Hepatocyte (in vitro differentiated cells): ENCODE measurements at regions not wholly inside any gene's neighbourhood (a gene's known extent, or its start where the extent isn't known, plus 50 kb on each side); places are given as distances from the start of the nearest gene placed in this dataset.

Source experiments
- DNase-seq: peaks from one replicate; pipeline ENCODE4 v3.0.0-alpha.2; 2016; ENCODE audit warnings: low spot score
- H2AFZ ChIP-seq: fragments of 200-600 bp; sonication (generic); 2 replicates; pipeline ENCODE4 v1.6.0; 2016; ENCODE audit warnings: antibody characterized with exemption, mild to moderate bottlenecking
- H3K27ac ChIP-seq: fragments of 200-600 bp; sonication (generic); 2 replicates; pipeline ENCODE4 v1.5.1; 2016; ENCODE audit warnings: mild to moderate bottlenecking
- H3K27me3 ChIP-seq: fragments of 200-600 bp; sonication (generic); 2 replicates; pipeline ENCODE4 v1.6.1; 2016
- H3K36me3 ChIP-seq: fragments of 200-600 bp; sonication (generic); replicated peaks from 2 replicates; pipeline ENCODE4 v1.5.1; 2016; ENCODE audit warnings: low read depth; ENCODE audit not compliant: insufficient read depth
- H3K4me1 ChIP-seq: fragments of 200-600 bp; sonication (generic); 2 replicates; pipeline ENCODE4 v1.5.1; 2016; ENCODE audit warnings: mild to moderate bottlenecking, moderate library complexity; ENCODE audit not compliant: insufficient read depth
- H3K4me2 ChIP-seq: fragments of 200-600 bp; sonication (generic); 2 replicates; pipeline ENCODE4 v1.6.0; 2016
- H3K4me3 ChIP-seq: fragments of 200-600 bp; sonication (generic); 2 replicates; pipeline ENCODE4 v1.5.1; 2016; ENCODE audit warnings: mild to moderate bottlenecking
- H3K79me2 ChIP-seq: fragments of 200-600 bp; sonication (generic); 2 replicates; pipeline ENCODE4 v1.6.0; 2017; ENCODE audit warnings: mild to moderate bottlenecking
- H3K9me2 ChIP-seq: fragments of 200-600 bp; sonication (generic); replicated peaks from 2 replicates; pipeline ENCODE4 v1.6.0; 2017; ENCODE audit warnings: mild to moderate bottlenecking; ENCODE audit not compliant: insufficient read depth
- H3K9me3 ChIP-seq: fragments of 200-600 bp; sonication (generic); 2 replicates; pipeline ENCODE4 v1.5.1; 2016; ENCODE audit warnings: low read depth, mild to moderate bottlenecking
- H4K20me1 ChIP-seq: fragments of 200-600 bp; sonication (generic); 2 replicates; pipeline ENCODE4 v1.6.0; 2016; ENCODE audit warnings: mild to moderate bottlenecking; ENCODE audit not compliant: insufficient read depth, poor library complexity, severe bottlenecking
- CTCF ChIP-seq: fragments of 200-600 bp; sonication (generic); IDR thresholded peaks from 2 replicates; pipeline ENCODE4 v1.5.1; 2016; ENCODE audit warnings: antibody characterized with exemption, mild to moderate bottlenecking; ENCODE audit not compliant: poor library complexity
- EZH2 ChIP-seq: fragments of 200-600 bp; sonication (generic); IDR thresholded peaks from 2 replicates; pipeline ENCODE4 v1.6.1; 2016; ENCODE audit warnings: antibody characterized with exemption, mild to moderate bottlenecking, borderline replicate concordance
- EZH2phosphoT487 ChIP-seq: fragments of 200-600 bp; sonication (generic); IDR thresholded peaks from one replicate; pipeline ENCODE4 v1.6.1; 2018; ENCODE audit warnings: antibody characterized with exemption, mild to moderate bottlenecking, low read depth, moderate library complexity; ENCODE audit not compliant: unreplicated experiment, severe bottlenecking
- WGBS: methylation state at CpG from one replicate; pipeline ENCODE4 v1.1.6; 2016; ENCODE audit warnings: low lambda C conversion rate; ENCODE audit errors: missing lambda C conversion rate; 5-methylcytosine and 5-hydroxymethylcytosine counted together

DNA sequence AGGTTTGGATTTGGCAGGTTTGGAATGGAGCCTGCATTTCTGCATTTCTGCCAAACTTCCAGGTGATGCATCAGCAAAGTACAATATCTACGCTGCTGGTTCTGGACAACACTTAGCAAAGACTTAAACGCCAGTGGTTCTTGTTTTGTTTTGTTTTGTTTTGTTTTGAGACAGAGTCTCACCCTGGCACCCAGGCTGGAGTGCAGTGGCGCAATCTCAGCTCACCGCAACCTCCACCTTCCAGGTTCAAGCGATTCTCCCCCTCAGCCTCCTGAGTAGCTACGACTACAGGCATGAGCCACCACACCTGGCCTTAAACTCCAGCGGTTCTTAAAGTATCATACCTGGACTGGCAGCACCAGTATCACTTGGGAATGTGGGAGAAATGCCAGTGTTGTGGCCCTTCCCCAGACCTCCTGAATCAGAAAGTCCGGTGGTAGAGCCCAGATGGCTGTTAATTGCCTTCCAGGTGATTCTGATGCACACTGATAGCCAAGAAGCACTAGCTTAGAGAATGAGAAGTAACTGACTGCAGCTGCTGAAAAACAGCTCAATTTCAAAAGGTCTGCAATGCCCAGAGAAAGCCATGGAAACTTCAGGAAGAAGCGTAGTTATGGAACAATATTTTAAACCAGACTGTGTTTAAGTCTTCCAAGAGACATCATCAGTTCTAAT lies 114.8 kb upstream of the FOXN3 start:
- H2AFZ ChIP-seq = no peak overlapping the region
- peaks cover 7% of the 10 kb centered on the region for H3K4me1 ChIP-seq
- no peak for DNase-seq
- no peaks in the 10 kb centered on the region for H3K9me3 ChIP-seq
- no peak overlapping the region for H3K4me2 ChIP-seq
- no peak overlapping the region for H3K4me3 ChIP-seq
- no peaks in the 10 kb centered on the region for H3K27me3 ChIP-seq
- 90% methylated on average over 9 of the region's 9 CpGs for WGBS
- TF ChIP-seq EZH2phosphoT487 = no peak
- TF ChIP-seq EZH2 = no peak
- no peak for TF ChIP-seq CTCF
- no peak overlapping the region for H3K27ac ChIP-seq
- H3K79me2 ChIP-seq = peaks cover 2% of the 10 kb centered on the region
- H3K36me3 ChIP-seq = no peaks in the 10 kb centered on the region
- H4K20me1 ChIP-seq = no peaks in the 10 kb centered on the region
- no peaks in the 10 kb centered on the region for H3K9me2 ChIP-seq

DNA sequence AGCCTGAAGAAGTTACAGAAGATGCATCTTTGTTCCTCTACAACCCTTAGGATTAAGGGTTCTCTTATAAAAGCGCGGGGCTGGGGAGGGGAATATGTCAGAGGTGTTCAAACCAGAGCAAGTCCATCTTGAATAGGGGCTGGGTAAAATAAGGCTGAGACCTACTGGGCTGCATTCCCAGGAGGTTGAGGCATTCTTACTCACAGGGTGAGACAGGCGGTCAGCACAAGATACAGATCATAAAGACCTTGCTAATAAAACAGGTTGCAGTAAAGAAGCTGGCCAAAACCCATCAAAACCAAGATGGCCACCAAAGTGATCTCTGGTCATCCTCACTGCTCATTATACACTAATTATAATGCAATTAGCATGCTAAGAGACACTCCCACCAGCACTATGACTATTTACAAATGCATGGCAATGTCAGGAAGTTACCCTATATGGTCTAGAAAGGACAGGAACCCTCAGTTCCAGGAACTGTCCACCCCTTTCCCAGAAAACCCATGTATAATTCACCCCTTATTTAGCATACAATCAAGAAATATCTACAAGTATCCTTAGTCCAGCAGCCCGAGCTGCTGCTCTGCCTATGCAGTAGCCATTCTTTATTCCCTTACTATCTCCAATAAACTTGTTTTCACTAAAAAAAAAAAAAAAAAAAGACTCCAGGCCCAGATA lies 108.1 kb upstream of the FOXN3 start:
- no peaks in the 10 kb centered on the region for H3K4me1 ChIP-seq
- H3K4me2 ChIP-seq = no peak overlapping the region
- H3K9me3 ChIP-seq = no peaks in the 10 kb centered on the region
- no peak for DNase-seq
- H3K4me3 ChIP-seq = no peak overlapping the region
- no peaks in the 10 kb centered on the region for H4K20me1 ChIP-seq
- no peaks in the 10 kb centered on the region for H3K27me3 ChIP-seq
- H3K9me2 ChIP-seq = no peaks in the 10 kb centered on the region
- H2AFZ ChIP-seq = no peak overlapping the region
- H3K27ac ChIP-seq = no peak overlapping the region
- TF ChIP-seq CTCF = no peak
- no peak for TF ChIP-seq EZH2phosphoT487
- TF ChIP-seq EZH2 = no peak
- no peaks in the 10 kb centered on the region for H3K36me3 ChIP-seq
- peaks cover 15% of the 10 kb centered on the region for H3K79me2 ChIP-seq
- WGBS = 94% methylated on average over 4 of the region's 4 CpGs

GRCh38 chr14:89524412-89524811 lies 107.4 kb upstream of the FOXN3 start:
- TF ChIP-seq EZH2 = no peak
- no peak for TF ChIP-seq EZH2phosphoT487
- TF ChIP-seq CTCF = no peak
- no peaks in the 10 kb centered on the region for H3K9me3 ChIP-seq
- H3K79me2 ChIP-seq = peaks cover 17% of the 10 kb centered on the region
- DNase-seq = no peak
- no peak overlapping the region for H2AFZ ChIP-seq
- H3K4me2 ChIP-seq = no peak overlapping the region
- no peak overlapping the region for H3K27ac ChIP-seq
- no peaks in the 10 kb centered on the region for H3K36me3 ChIP-seq
- no peak overlapping the region for H3K4me3 ChIP-seq
- H4K20me1 ChIP-seq = no peaks in the 10 kb centered on the region
- H3K4me1 ChIP-seq = no peaks in the 10 kb centered on the region
- no peaks in the 10 kb centered on the region for H3K9me2 ChIP-seq
- no peaks in the 10 kb centered on the region for H3K27me3 ChIP-seq
